Tibial artery (tissue), 4 donors: ENCODE measurements at regions not wholly inside any gene's neighbourhood (a gene's known extent, or its start where the extent isn't known, plus 50 kb on each side); places are given as distances from the start of the nearest gene placed in this dataset.
"Not testable (repeated sequence)": the region's sequence is repeated elsewhere in the genome, so short reads cannot be mapped to it uniquely, and the experiment has no call there.

ENCODE experiments used
- DNase-seq, 2 donors: peaks; one replicate each; pipeline ENCODE4 v3.0.0-alpha.2; 2019
- H3K27ac ChIP-seq, 2 donors: fragments of 200-600 bp; sonication (generic) in 1 of 2; 1 replicate in 1 of 2; 2 replicates in 1 of 2; pipeline ENCODE4 v1.5.1; 2018 to 2019; ENCODE audit warnings: mild to moderate bottlenecking in 1 of 2
- H3K27me3 ChIP-seq, 2 donors: fragments of 200-600 bp; sonication (generic) in 1 of 2; one replicate each; pipeline versions ENCODE4 v1.5.1 to v1.6.0; 2016 to 2019
- H3K36me3 ChIP-seq, 3 donors: fragments of 200-600 bp; sonication (generic) in 2 of 3; one replicate each; pipeline ENCODE4 v1.5.1; 2016 to 2019; ENCODE audit warnings: mild to moderate bottlenecking in 2 of 3
- H3K4me1 ChIP-seq, 4 donors: fragments of 200-600 bp; sonication (generic) in 2 of 4; 1 replicate in 3 of 4; 2 replicates in 1 of 4; pipeline ENCODE4 v1.5.1; 2016 to 2019
- H3K4me3 ChIP-seq, 2 donors: fragments of 200-600 bp; sonication (generic) in 1 of 2; 1 replicate in 1 of 2; 2 replicates in 1 of 2; pipeline ENCODE4 v1.5.1; 2018 to 2019; ENCODE audit warnings: mild to moderate bottlenecking in 2 of 2
- H3K9me3 ChIP-seq, 3 donors: fragments of 200-600 bp; sonication (generic) in 1 of 3; one replicate each; pipeline ENCODE4 v1.5.1; 2016 to 2019
- intact Hi-C: fragments of 100-400 bp; cut with DNase I; formaldehyde crosslinking; loops from one replicate; pipeline ENCODE4 v1.15.0; 2023; ENCODE audit warnings: low total_unique reads
- TF ChIP-seq, protein P1 (sequence below), 2 experiments: fragments of 200-600 bp in 1 of 2; fragments of 450-650 bp in 1 of 2; IDR thresholded peaks; one replicate each; pipeline ENCODE4 v1.5.1; 2017 to 2019; ENCODE audit warnings: antibody characterized with exemption in 2 of 2, mild to moderate bottlenecking in 1 of 2, moderate library complexity in 1 of 2

GRCh38 chr16:47829850-47830600, 325.8 kb downstream of the ABCC12 start:
- TF ChIP-seq, protein P1, sequence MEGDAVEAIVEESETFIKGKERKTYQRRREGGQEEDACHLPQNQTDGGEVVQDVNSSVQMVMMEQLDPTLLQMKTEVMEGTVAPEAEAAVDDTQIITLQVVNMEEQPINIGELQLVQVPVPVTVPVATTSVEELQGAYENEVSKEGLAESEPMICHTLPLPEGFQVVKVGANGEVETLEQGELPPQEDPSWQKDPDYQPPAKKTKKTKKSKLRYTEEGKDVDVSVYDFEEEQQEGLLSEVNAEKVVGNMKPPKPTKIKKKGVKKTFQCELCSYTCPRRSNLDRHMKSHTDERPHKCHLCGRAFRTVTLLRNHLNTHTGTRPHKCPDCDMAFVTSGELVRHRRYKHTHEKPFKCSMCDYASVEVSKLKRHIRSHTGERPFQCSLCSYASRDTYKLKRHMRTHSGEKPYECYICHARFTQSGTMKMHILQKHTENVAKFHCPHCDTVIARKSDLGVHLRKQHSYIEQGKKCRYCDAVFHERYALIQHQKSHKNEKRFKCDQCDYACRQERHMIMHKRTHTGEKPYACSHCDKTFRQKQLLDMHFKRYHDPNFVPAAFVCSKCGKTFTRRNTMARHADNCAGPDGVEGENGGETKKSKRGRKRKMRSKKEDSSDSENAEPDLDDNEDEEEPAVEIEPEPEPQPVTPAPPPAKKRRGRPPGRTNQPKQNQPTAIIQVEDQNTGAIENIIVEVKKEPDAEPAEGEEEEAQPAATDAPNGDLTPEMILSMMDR (IDR thresholded peaks at IDR 0.05) = no peak
- H3K4me1 ChIP-seq = no peaks in the 10 kb centered on the region
- no peaks in the 10 kb centered on the region for H3K36me3 ChIP-seq
- H3K27me3 ChIP-seq = no peaks in the 10 kb centered on the region
- no peak overlapping the region for H3K27ac ChIP-seq
- H3K4me3 ChIP-seq = no peak overlapping the region
- intact Hi-C loops = no loop called here
- no peak for DNase-seq
- H3K9me3 ChIP-seq = peaks cover 0 to 17% (median 17%) of the 10 kb centered on the region in 3 donors

- intact Hi-C loops = no loop called here
- Histone ChIP-seq H3K27ac (no peak overlapping the region), H3K4me3 (no peak overlapping the region), H3K9me3 (no peaks in the 10 kb centered on the region), H3K27me3 (no peaks in the 10 kb centered on the region), H3K4me1 (no peaks in the 10 kb centered on the region), H3K36me3 (no peaks in the 10 kb centered on the region)
- TF ChIP-seq, protein P1 (IDR thresholded peaks at IDR 0.05) = no peak
- no peak for DNase-seq
These were observed 329.7 kb downstream of the ABCC12 start for GRCh38 chr16:47826070-47826469.

DNA sequence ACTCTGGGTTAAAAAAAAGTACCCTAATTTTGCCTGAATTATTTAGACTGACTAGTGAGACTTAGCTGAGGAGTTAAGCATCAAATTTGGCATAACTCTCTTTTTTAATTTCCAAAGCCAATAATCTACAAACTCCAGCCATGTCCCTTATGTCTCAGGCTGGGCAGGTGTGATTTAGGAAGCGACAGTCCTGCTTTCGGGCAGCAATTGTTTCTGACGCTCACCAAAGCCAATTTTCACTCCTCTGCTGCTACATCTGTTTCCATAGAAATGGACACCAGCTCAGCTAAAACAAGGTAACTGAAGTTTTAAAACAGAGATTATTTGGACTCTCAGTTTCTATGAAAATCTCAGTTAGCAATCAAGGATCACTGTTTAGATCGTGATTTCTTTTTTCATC, 338.7 kb downstream of the ABCC12 start:
- H3K27ac ChIP-seq = no peak overlapping the region
- H3K27me3 ChIP-seq = no peaks in the 10 kb centered on the region
- intact Hi-C loops = no loop called here
- H3K9me3 ChIP-seq = peaks cover 0 to 21% (median 6%) of the 10 kb centered on the region in 3 donors
- no peaks in the 10 kb centered on the region for H3K4me1 ChIP-seq
- no peaks in the 10 kb centered on the region for H3K36me3 ChIP-seq
- no peak for DNase-seq
- no peak overlapping the region for H3K4me3 ChIP-seq
- TF ChIP-seq, protein P1 (IDR thresholded peaks at IDR 0.05) = no peak

DNA sequence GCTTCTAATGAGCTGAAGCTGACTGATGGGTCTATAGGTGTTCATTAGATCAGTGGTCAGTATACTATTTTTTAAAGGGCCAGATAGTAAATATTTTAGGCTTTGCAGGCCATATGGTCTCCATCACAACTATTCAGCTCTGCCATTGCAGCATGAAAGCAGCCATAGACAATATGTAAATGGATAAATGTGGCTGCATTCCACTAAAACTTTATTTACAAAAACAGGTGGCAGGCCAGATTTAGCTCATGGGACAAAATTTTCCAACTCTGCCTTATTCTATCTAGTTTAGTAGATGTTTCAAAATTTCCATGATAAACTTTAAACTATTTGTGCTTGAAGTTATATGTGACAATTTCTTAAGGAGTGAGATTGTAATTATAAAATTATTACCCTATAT, 339.3 kb downstream of the ABCC12 start:
- no peak overlapping the region for H3K27ac ChIP-seq
- H3K36me3 ChIP-seq = no peaks in the 10 kb centered on the region
- no peaks in the 10 kb centered on the region for H3K4me1 ChIP-seq
- no peak for DNase-seq
- peaks cover 0 to 24% (median 6%) of the 10 kb centered on the region in 3 donors for H3K9me3 ChIP-seq
- no peak overlapping the region for H3K4me3 ChIP-seq
- intact Hi-C loops = no loop called here
- no peaks in the 10 kb centered on the region for H3K27me3 ChIP-seq
- TF ChIP-seq, protein P1 (IDR thresholded peaks at IDR 0.05) = no peak

- Histone ChIP-seq H3K27me3 (no peaks in the 10 kb centered on the region), H3K27ac (no peak overlapping the region), H3K4me3 (no peak overlapping the region), H3K4me1 (no peaks in the 10 kb centered on the region), H3K9me3 (peaks cover 0 to 24% (median 6%) of the 10 kb centered on the region in 3 donors), H3K36me3 (no peaks in the 10 kb centered on the region)
- intact Hi-C loops = no loop called here
- DNase-seq = no peak
- TF ChIP-seq, protein P1 (IDR thresholded peaks at IDR 0.05) = no peak
These were observed 340.1 kb downstream of the ABCC12 start for GRCh38 chr16:47815655-47816054.

DNA sequence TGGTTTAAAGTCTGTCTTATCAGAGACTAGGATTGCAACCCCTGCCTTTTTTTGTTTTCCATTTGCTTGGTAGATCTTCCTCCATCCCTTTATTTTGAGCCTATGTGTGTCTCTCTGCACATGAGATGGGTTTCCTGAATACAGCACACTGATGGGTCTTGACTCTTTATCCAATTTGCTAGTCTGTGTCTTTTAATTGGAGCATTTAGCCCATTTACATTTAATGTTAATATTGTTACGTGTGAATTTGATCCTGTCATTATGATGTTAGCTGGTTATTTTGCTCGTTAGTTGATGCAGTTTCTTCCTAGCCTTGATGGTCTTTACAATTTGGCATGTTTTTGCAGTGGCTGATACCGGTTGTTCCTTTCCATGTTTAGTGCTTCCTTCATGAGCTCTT, 344.0 kb downstream of the ABCC12 start:
- DNase-seq, H3K4me1 ChIP-seq, H3K36me3 ChIP-seq, intact Hi-C loops, H3K4me3 ChIP-seq, H3K27ac ChIP-seq, H3K27me3 ChIP-seq: not testable (repeated sequence)
- peaks cover 0 to 24% (median 6%) of the 10 kb centered on the region in 3 donors for H3K9me3 ChIP-seq
